Ascending aorta (tissue), 2 donors: ENCODE measurements at regions not wholly inside any gene's neighbourhood (a gene's known extent, or its start where the extent isn't known, plus 50 kb on each side); places are given as distances from the start of the nearest gene placed in this dataset.

Experiments used
- DNase-seq, 2 donors: peaks; one replicate each; pipeline ENCODE4 v3.0.0-alpha.2; 2019; ENCODE audit warnings: low spot score in 2 of 2
- H3K27ac ChIP-seq, 2 donors: fragments of 200-600 bp; sonication (generic); one replicate each; pipeline ENCODE4 v1.5.1; 2016 to 2017; ENCODE audit warnings: mild to moderate bottlenecking in 1 of 2
- H3K27me3 ChIP-seq: fragments of 200-600 bp; sonication (generic); one replicate; pipeline ENCODE4 v1.5.1; 2017
- H3K36me3 ChIP-seq, 2 donors: fragments of 200-600 bp; sonication (generic); one replicate each; pipeline ENCODE4 v1.5.1; 2016
- H3K4me1 ChIP-seq, 2 donors: fragments of 200-600 bp; sonication (generic); one replicate each; pipeline ENCODE4 v1.5.1; 2016 to 2017; ENCODE audit warnings: mild to moderate bottlenecking in 1 of 2
- H3K4me3 ChIP-seq, 2 donors: fragments of 200-600 bp; sonication (generic); one replicate each; pipeline ENCODE4 v1.5.1; 2016 to 2017; ENCODE audit warnings: mild to moderate bottlenecking in 1 of 2
- H3K9me3 ChIP-seq, 2 donors: fragments of 200-600 bp; sonication (generic); one replicate each; pipeline ENCODE4 v1.5.1; 2016
- CTCF ChIP-seq, 3 experiments: fragments of 200-600 bp in 2 of 3; fragments of 450-650 bp in 1 of 3; sonication (generic) in 2 of 3; IDR thresholded peaks; one replicate each; pipeline ENCODE4 v1.5.1; 2016 to 2019; ENCODE audit warnings: antibody characterized with exemption in 3 of 3, mild to moderate bottlenecking in 1 of 3, moderate library complexity in 1 of 3
- intact Hi-C: fragments of 100-400 bp; cut with DNase I; formaldehyde crosslinking; loops from one replicate; pipeline ENCODE4 v1.15.1; 2023

GRCh38 chr12:127482950-127483349, 784.0 kb upstream of the TMEM132C start:
- no peaks in the 10 kb centered on the region for H3K9me3 ChIP-seq
- H3K4me3 ChIP-seq, result no peak overlapping the region
- no peaks in the 10 kb centered on the region for H3K27me3 ChIP-seq
- no peak for TF ChIP-seq CTCF (IDR thresholded peaks at IDR 0.05)
- no peaks in the 10 kb centered on the region for H3K4me1 ChIP-seq
- intact Hi-C loops, result loop anchor here (10.0 kb wide), 1 partner anchor 192 kb away; no protein-coding TSS in a partner anchor
- no peak for DNase-seq
- no peak overlapping the region for H3K27ac ChIP-seq
- no peaks in the 10 kb centered on the region for H3K36me3 ChIP-seq

GRCh38 chr12:127485528-127485927, 781.4 kb upstream of the TMEM132C start:
- no peaks in the 10 kb centered on the region for H3K9me3 ChIP-seq
- no peak for DNase-seq
- intact Hi-C loops, result loop anchor here (10.0 kb wide), 1 partner anchor 189 kb away; no protein-coding TSS in a partner anchor
- TF ChIP-seq CTCF (IDR thresholded peaks at IDR 0.05), result no peak
- no peaks in the 10 kb centered on the region for H3K36me3 ChIP-seq
- H3K4me1 ChIP-seq, result no peaks in the 10 kb centered on the region
- no peak overlapping the region for H3K27ac ChIP-seq
- H3K4me3 ChIP-seq, result no peak overlapping the region
- H3K27me3 ChIP-seq, result no peaks in the 10 kb centered on the region

GRCh38 chr12:127487031-127487430, 779.9 kb upstream of the TMEM132C start:
- no peaks in the 10 kb centered on the region for H3K27me3 ChIP-seq
- H3K36me3 ChIP-seq, result no peaks in the 10 kb centered on the region
- intact Hi-C loops, result loop anchor here (10.0 kb wide), 1 partner anchor 188 kb away; no protein-coding TSS in a partner anchor
- DNase-seq, result no peak
- TF ChIP-seq CTCF (IDR thresholded peaks at IDR 0.05), result no peak
- H3K9me3 ChIP-seq, result no peaks in the 10 kb centered on the region
- H3K4me3 ChIP-seq, result no peak overlapping the region
- H3K27ac ChIP-seq, result no peak overlapping the region
- H3K4me1 ChIP-seq, result no peaks in the 10 kb centered on the region

GRCh38 chr12:127489061-127489460, 777.9 kb upstream of the TMEM132C start:
- TF ChIP-seq CTCF (IDR thresholded peaks at IDR 0.05), result no peak
- H3K4me1 ChIP-seq, result no peaks in the 10 kb centered on the region

GRCh38 chr12:127494961-127495915, 771.7 kb upstream of the TMEM132C start:
- intact Hi-C loops, result no loop called here

More at GRCh38 chr12:127489061-127489460, 777.9 kb upstream of the TMEM132C start:
- Histone ChIP-seq H3K27me3 (no peaks in the 10 kb centered on the region), H3K27ac (no peak overlapping the region), H3K4me3 (no peak overlapping the region), H3K9me3 (no peaks in the 10 kb centered on the region), H3K36me3 (no peaks in the 10 kb centered on the region)
- no peak for DNase-seq
- intact Hi-C loops, result loop anchor here (10.0 kb wide), 1 partner anchor 186 kb away; no protein-coding TSS in a partner anchor

More at GRCh38 chr12:127494961-127495915, 771.7 kb upstream of the TMEM132C start:
- Histone ChIP-seq H3K4me3 (no peak overlapping the region), H3K9me3 (no peaks in the 10 kb centered on the region), H3K36me3 (no peaks in the 10 kb centered on the region), H3K4me1 (no peaks in the 10 kb centered on the region), H3K27me3 (no peaks in the 10 kb centered on the region), H3K27ac (no peak overlapping the region)
- TF ChIP-seq CTCF (IDR thresholded peaks at IDR 0.05), result no peak
- no peak for DNase-seq
